Liver (tissue), 2 donors: ENCODE measurements at regions not wholly inside any gene's neighbourhood (a gene's known extent, or its start where the extent isn't known, plus 50 kb on each side); places are given as distances from the start of the nearest gene placed in this dataset.

Experiments
- GABPA ChIP-seq, 2 donors: IDR thresholded peaks in 1 of 2; conservative IDR thresholded peaks in 1 of 2; 2 replicates each; pipeline ENCODE4 v1.6.1; 2016; ENCODE audit warnings: antibody characterized with exemption in 2 of 2, mild to moderate bottlenecking in 1 of 2, moderate library complexity in 1 of 2
- TF ChIP-seq, protein P1 (sequence below): IDR thresholded peaks from 2 replicates; pipeline ENCODE4 v1.6.1; 2016; ENCODE audit warnings: antibody characterized with exemption, mild to moderate bottlenecking
- TF ChIP-seq, protein P2 (sequence below): IDR thresholded peaks from 2 replicates; pipeline ENCODE4 v1.6.1; 2016; ENCODE audit warnings: antibody characterized with exemption
- donor health status: healthy.

DNA sequence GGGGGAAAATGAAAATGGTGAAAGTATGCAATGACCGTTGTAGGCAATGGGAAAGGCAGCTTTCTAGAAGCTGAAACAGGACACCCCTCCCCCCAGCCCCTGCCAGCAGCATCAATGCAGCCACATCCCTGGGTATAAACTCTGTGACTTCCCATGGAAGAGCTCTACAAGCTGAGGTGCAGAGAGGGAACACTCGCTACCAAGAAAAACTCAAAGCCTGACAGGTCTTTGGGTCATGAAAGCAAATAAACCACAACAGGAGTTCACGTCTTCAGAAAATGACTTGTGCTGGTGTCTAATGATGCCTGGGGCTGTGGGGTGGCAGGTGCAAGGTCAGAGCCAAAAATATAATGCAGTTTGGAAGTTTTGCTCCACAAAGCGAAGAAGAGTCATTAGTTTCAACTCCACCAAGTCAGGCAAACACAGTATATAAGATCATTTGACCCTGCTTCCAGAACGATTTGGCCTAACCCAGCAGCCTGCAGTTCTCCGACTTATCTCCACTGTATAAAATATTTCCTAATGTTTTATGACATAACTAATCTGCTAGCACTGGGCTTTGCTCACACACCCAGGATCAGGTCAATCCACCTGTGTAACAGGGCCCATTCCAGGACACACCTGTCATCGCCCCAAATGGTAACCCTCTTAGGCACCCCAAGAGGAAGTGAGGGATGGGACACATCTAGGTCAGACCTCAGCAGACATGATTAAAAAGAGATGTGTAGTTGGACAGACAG lies 102.1 kb downstream of the IRS2 start:
- TF ChIP-seq, protein P1, sequence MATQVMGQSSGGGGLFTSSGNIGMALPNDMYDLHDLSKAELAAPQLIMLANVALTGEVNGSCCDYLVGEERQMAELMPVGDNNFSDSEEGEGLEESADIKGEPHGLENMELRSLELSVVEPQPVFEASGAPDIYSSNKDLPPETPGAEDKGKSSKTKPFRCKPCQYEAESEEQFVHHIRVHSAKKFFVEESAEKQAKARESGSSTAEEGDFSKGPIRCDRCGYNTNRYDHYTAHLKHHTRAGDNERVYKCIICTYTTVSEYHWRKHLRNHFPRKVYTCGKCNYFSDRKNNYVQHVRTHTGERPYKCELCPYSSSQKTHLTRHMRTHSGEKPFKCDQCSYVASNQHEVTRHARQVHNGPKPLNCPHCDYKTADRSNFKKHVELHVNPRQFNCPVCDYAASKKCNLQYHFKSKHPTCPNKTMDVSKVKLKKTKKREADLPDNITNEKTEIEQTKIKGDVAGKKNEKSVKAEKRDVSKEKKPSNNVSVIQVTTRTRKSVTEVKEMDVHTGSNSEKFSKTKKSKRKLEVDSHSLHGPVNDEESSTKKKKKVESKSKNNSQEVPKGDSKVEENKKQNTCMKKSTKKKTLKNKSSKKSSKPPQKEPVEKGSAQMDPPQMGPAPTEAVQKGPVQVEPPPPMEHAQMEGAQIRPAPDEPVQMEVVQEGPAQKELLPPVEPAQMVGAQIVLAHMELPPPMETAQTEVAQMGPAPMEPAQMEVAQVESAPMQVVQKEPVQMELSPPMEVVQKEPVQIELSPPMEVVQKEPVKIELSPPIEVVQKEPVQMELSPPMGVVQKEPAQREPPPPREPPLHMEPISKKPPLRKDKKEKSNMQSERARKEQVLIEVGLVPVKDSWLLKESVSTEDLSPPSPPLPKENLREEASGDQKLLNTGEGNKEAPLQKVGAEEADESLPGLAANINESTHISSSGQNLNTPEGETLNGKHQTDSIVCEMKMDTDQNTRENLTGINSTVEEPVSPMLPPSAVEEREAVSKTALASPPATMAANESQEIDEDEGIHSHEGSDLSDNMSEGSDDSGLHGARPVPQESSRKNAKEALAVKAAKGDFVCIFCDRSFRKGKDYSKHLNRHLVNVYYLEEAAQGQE = no peak
- TF ChIP-seq, protein P2, sequence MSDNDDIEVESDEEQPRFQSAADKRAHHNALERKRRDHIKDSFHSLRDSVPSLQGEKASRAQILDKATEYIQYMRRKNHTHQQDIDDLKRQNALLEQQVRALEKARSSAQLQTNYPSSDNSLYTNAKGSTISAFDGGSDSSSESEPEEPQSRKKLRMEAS = no peak
- no peak for TF ChIP-seq GABPA (IDR thresholded peaks at IDR 0.05 in 1 of 2, conservative IDR thresholded peaks at IDR 0.05 in 1 of 2)
